K562 (cell line): ENCODE measurements at regions not wholly inside any gene's neighbourhood (a gene's known extent, or its start where the extent isn't known, plus 50 kb on each side); places are given as distances from the start of the nearest gene placed in this dataset.

Experiments
- ATAC-seq: fragments of 200-7000 bp; cut with Tn5 transposase; 3 replicates; pipeline ENCODE4 v1.9.1; 2020; ENCODE audit warnings: moderate library complexity
- BruUV-seq: library from RNA; stranded (reverse); fragments of 400-500 nt; replicated peaks from 2 replicates; lab custom pipeline; 2021; lab: Mats Ljungman, UMichigan
- CTCF ChIA-PET: fragments of 300-600 bp; formaldehyde crosslinking; extraction: SDS; loops from one replicate; lab custom pipeline; 2021; ENCODE audit warnings: low intra/inter-chr PET ratio; lab: Yijun Ruan, JAX
- POLR2A ChIA-PET: fragments of 300-600, 350-650 bp; sonication (Branson Sonifier 250); formaldehyde crosslinking; extraction: SDS; loops from one replicate; lab custom pipeline; 2021; ENCODE audit warnings: antibody characterized with exemption, inconsistent platforms; lab: Yijun Ruan, JAX
- DNase-seq, 4 experiments: peaks; one replicate each; pipeline versions ENCODE4 v3.0.0 to v3.0.0-alpha.2; 2011 to 2018; ENCODE audit warnings: low spot score in 3 of 4, mixed read lengths in 3 of 4; ENCODE audit errors: extremely low read depth in 1 of 4
- FAIRE-seq: peaks from 2 replicates; lab custom pipeline; 2011; peaks lifted over from hg19 to GRCh38; lab: Jason Lieb, UNC
- H2AFZ ChIP-seq: 2 replicates; pipeline ENCODE4 v1.6.0; 2011; ENCODE audit warnings: low read depth, low read length, control low read depth, inconsistent platforms
- H3K27ac ChIP-seq: fragments of 200-600 bp; 3 replicates; pipeline ENCODE4 v1.8.0; 2011; ENCODE audit warnings: low read depth, mild to moderate bottlenecking, control low read depth, inconsistent platforms, low read length, moderate library complexity, mixed read lengths; ENCODE audit errors: extremely low read depth
- H3K27me3 ChIP-seq, 2 experiments: fragments of 300-600 bp in 1 of 2; 2 replicates in 1 of 2; 3 replicates in 1 of 2; pipeline versions ENCODE4 v1.6.0 to v1.8.0; 2011; ENCODE audit warnings: inconsistent platforms in 2 of 2, low read length in 2 of 2, mild to moderate bottlenecking in 1 of 2, mixed read lengths in 1 of 2, moderate library complexity in 1 of 2; ENCODE audit not compliant: control insufficient read depth in 2 of 2, insufficient read depth in 2 of 2
- H3K36me3 ChIP-seq: fragments of 300-600 bp; 3 replicates; pipeline ENCODE4 v1.8.0; 2011; ENCODE audit warnings: mild to moderate bottlenecking, low read length, inconsistent platforms; ENCODE audit not compliant: control insufficient read depth, insufficient read depth
- H3K4me1 ChIP-seq, 2 experiments: fragments of 200-600 bp in 1 of 2; replicated peaks in 1 of 2; 2 replicates in 1 of 2; 3 replicates in 1 of 2; pipeline versions ENCODE4 v1.5.1 to v1.8.0; 2011; ENCODE audit warnings: inconsistent platforms in 2 of 2, low read length in 2 of 2, mild to moderate bottlenecking in 1 of 2, mixed read lengths in 1 of 2, moderate library complexity in 1 of 2; ENCODE audit not compliant: control insufficient read depth in 2 of 2, insufficient read depth in 2 of 2
- H3K4me2 ChIP-seq: 2 replicates; pipeline ENCODE4 v1.6.1; 2011; ENCODE audit warnings: low read length, control low read depth, inconsistent platforms, mixed read lengths; ENCODE audit not compliant: insufficient read depth
- H3K4me3 ChIP-seq: fragments of 200-600 bp; sonication (generic), shearing (Covaris generic); 2 replicates; pipeline ENCODE4 v1.5.1; 2016; ENCODE audit warnings: control low read depth, inconsistent platforms
- H3K79me2 ChIP-seq: fragments of 200-600 bp; 3 replicates; pipeline ENCODE4 v1.8.0; 2011; ENCODE audit warnings: low read length, inconsistent platforms; ENCODE audit not compliant: control insufficient read depth, insufficient read depth
- H3K9ac ChIP-seq, 2 experiments: 2 replicates each; pipeline versions ENCODE4 v1.6.0 to v1.6.1; 2011; ENCODE audit warnings: low read depth in 2 of 2, low read length in 2 of 2, control low read depth in 1 of 2, inconsistent platforms in 1 of 2, mild to moderate bottlenecking in 1 of 2, mixed read lengths in 1 of 2; ENCODE audit not compliant: insufficient read depth in 1 of 2
- H3K9me1 ChIP-seq: one replicate; pipeline ENCODE4 v1.6.0; 2011; ENCODE audit warnings: inconsistent platforms, mild to moderate bottlenecking, low read length, moderate library complexity; ENCODE audit not compliant: control insufficient read depth, insufficient read depth
- H3K9me3 ChIP-seq: replicated peaks from 2 replicates; pipeline ENCODE4 v1.5.1; 2011; ENCODE audit warnings: low read depth, low read length, inconsistent platforms; ENCODE audit not compliant: control insufficient read depth, insufficient read depth
- H4K20me1 ChIP-seq: replicated peaks from 2 replicates; pipeline ENCODE4 v1.6.1; 2011; ENCODE audit warnings: low read length, inconsistent platforms, mixed read lengths; ENCODE audit not compliant: control insufficient read depth, insufficient read depth
- BACH1 ChIP-seq: fragments of 200-800 bp; sonication (Bioruptor generic); IDR thresholded peaks from 2 replicates; pipeline ENCODE4 v1.6.1; 2016; ENCODE audit warnings: missing genetic modification characterization, missing compliant biosample characterization
- DMBX1 ChIP-seq: fragments of 250-450 bp; sonication (Bioruptor Pico); IDR thresholded peaks from 2 replicates; pipeline ENCODE4 v1.8.0; 2022; ENCODE audit warnings: inconsistent platforms, mild to moderate bottlenecking, moderate library complexity, borderline replicate concordance
- ETV6 ChIP-seq, 3 experiments: fragments of 150-350 bp in 1 of 3; sonication (generic) in 1 of 3; formaldehyde crosslinking in 1 of 3; IDR thresholded peaks; 2 replicates each; pipeline versions ENCODE4 v1.6.1 to v1.8.0; 2014 to 2022; ENCODE audit warnings: borderline replicate concordance in 2 of 3, low read depth in 2 of 3, antibody characterized with exemption in 1 of 3, low read length in 1 of 3, mild to moderate bottlenecking in 1 of 3, missing genetic modification reagents in 1 of 3
- MYBL2 ChIP-seq, 2 experiments: fragments of 450-650 bp in 1 of 2; sonication (generic) in 1 of 2; formaldehyde crosslinking in 1 of 2; IDR thresholded peaks; 2 replicates each; pipeline versions ENCODE4 v1.6.1 to v1.8.1; 2017 to 2022; ENCODE audit warnings: borderline replicate concordance in 1 of 2, inconsistent platforms in 1 of 2, low read depth in 1 of 2, mild to moderate bottlenecking in 1 of 2, missing genetic modification reagents in 1 of 2, moderate library complexity in 1 of 2
- SNRNP70 ChIP-seq: fragments of 200-400 bp; formaldehyde crosslinking; optimal IDR thresholded peaks from 2 replicates; pipeline ENCODE3; 2017; ENCODE audit warnings: low read depth, low read length
- SPI1 ChIP-seq: IDR thresholded peaks from 2 replicates; pipeline ENCODE4 v1.6.1; 2011; ENCODE audit warnings: low read depth, low read length, control low read depth, borderline replicate concordance
- SRSF9 ChIP-seq: fragments of 200-400 bp; formaldehyde crosslinking; IDR thresholded peaks from 2 replicates; pipeline ENCODE4 v1.6.1; 2017; ENCODE audit warnings: low read depth, low read length, borderline replicate concordance
- ZBTB2 ChIP-seq: fragments of 450-650 bp; IDR thresholded peaks from 2 replicates; pipeline ENCODE4 v1.6.1; 2016; ENCODE audit warnings: antibody characterized with exemption
- WGBS: fragments of 100-300 bp; shearing (Covaris generic); methylation state at CpG from one replicate; pipeline ENCODE4 v1.1.6; 2016; ENCODE audit warnings: low coverage, mixed read lengths; ENCODE audit not compliant: insufficient coverage; ENCODE audit errors: missing lambda C conversion rate; 5-methylcytosine and 5-hydroxymethylcytosine counted together
- in situ Hi-C: fragments of 300-500 bp; cut with MboI; formaldehyde crosslinking; loops from 4 replicates; pipeline ENCODE4 v1.15.0; 2018; ENCODE audit warnings: inconsistent platforms, mixed read lengths
- intact Hi-C: fragments of 100-400 bp; cut with micrococcal nuclease; formaldehyde crosslinking; loops from 2 replicates; pipeline ENCODE4 v1.14.2; 2022
- TF ChIP-seq, protein P1 (sequence below): conservative IDR thresholded peaks from 2 replicates; pipeline ENCODE4 v1.6.1; 2011; ENCODE audit warnings: low read depth, mild to moderate bottlenecking, low read length; ENCODE audit not compliant: control insufficient read depth

DNA sequence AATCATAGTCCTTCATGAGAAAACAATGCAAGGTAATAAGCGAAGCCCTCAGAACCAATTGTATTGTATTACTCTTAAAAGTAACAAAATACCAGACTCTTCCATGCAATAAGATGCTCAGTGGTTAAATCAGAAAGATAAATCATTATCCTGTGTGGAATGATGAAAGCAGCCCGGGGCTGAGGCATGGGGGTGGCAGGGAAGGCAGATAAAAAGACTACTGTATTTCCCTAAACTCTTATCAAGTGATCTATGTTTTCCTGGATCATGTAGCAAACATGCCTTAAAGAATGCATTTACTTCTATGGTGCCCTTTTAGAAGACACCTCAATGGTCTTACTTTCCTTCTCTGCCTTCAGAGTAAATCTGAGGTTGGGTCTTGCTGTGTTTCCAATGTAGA, 105.6 kb upstream of the DAPK1 start:
- Histone ChIP-seq H3K4me2 (no peak overlapping the region), H3K4me1 (no peaks in the 10 kb centered on the region; a peak in 2 of 5 replicates), H3K36me3 (no peaks in the 10 kb centered on the region), H2AFZ (no peak overlapping the region), H3K9ac (no peak overlapping the region), H4K20me1 (no peaks in the 10 kb centered on the region), H3K79me2 (no peaks in the 10 kb centered on the region), H3K9me3 (no peaks in the 10 kb centered on the region)
- WGBS: 13% methylated on average over 2 of the region's 2 CpGs
- CTCF ChIA-PET: no interaction called here
- BruUV-seq: no TSS peak
- no peak for ATAC-seq
- POLR2A ChIA-PET: no interaction called here
- TF ChIP-seq MYBL2 (IDR thresholded peaks at IDR 0.05; ENCODE audit: low read depth): no peak
- no peak for TF ChIP-seq MYBL2 (CRISPR knock-in tag; IDR thresholded peaks at IDR 0.05; ENCODE audit: borderline replicate concordance)
- no peak for TF ChIP-seq SPI1
- TF ChIP-seq, protein P1, sequence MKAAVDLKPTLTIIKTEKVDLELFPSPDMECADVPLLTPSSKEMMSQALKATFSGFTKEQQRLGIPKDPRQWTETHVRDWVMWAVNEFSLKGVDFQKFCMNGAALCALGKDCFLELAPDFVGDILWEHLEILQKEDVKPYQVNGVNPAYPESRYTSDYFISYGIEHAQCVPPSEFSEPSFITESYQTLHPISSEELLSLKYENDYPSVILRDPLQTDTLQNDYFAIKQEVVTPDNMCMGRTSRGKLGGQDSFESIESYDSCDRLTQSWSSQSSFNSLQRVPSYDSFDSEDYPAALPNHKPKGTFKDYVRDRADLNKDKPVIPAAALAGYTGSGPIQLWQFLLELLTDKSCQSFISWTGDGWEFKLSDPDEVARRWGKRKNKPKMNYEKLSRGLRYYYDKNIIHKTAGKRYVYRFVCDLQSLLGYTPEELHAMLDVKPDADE: no peak
- TF ChIP-seq, all 486 proteins: peak for 0
- FAIRE-seq (no peak), DNase-seq (no peak)
- no peaks in the 10 kb centered on the region for H3K27me3 ChIP-seq
- intact Hi-C loops (no loop called here), in situ Hi-C loops (no loop called here)
- no peaks in the 10 kb centered on the region for H3K9me1 ChIP-seq
- no peak overlapping the region for H3K27ac ChIP-seq
- H3K4me3 ChIP-seq: no peak overlapping the region

DNA sequence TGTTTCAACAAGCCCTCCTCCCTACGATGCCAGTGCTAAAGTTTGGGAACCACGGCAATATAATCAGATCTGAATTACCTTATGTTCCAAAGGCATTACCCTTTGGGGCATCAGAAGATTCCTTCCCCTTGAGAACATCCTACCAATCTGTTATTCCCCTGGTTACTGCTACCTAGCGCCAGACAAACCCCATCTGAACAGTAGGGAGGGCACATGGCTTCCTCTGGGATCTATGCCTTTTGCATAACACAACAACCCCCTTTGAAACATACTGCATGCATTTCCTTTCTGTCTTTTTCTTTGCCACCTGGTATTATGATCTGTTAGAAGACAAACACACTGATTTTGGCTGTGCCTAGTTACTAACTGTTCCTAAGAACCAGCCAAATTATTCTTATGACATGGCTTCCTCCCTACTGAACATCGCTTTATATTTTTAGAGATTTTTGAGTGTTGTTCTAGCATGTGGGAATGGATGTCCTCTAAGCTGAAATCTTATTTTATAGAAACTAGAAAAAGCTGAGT, 103.9 kb upstream of the DAPK1 start:
- WGBS: 18% methylated on average over 4 of the region's 4 CpGs
- ChIA-PET POLR2A (no interaction called here), CTCF (no interaction called here)
- no peaks in the 10 kb centered on the region for H3K9me1 ChIP-seq
- ATAC-seq (no peak), FAIRE-seq (no peak), DNase-seq (no peak)
- no peaks in the 10 kb centered on the region for H3K36me3 ChIP-seq
- H4K20me1 ChIP-seq: no peaks in the 10 kb centered on the region
- no peaks in the 10 kb centered on the region for H3K79me2 ChIP-seq
- no peaks in the 10 kb centered on the region for H3K27me3 ChIP-seq
- H3K4me2 ChIP-seq: no peak overlapping the region
- in situ Hi-C loops: no loop called here
- no peak overlapping the region for H3K9ac ChIP-seq
- no peaks in the 10 kb centered on the region for H3K4me1 ChIP-seq
- no peak overlapping the region for H3K4me3 ChIP-seq
- H3K27ac ChIP-seq: no peak overlapping the region
- no peak overlapping the region for H2AFZ ChIP-seq
- no TSS peak for BruUV-seq
- no peaks in the 10 kb centered on the region for H3K9me3 ChIP-seq
- intact Hi-C loops: no loop called here
- no peak for TF ChIP-seq BACH1 (tag)
- TF ChIP-seq SRSF9: no peak
- no peak for TF ChIP-seq DMBX1 (CRISPR knock-in tag)
- no peak for TF ChIP-seq ETV6 (IDR thresholded peaks at IDR 0.05; ENCODE audit: borderline replicate concordance in 1 of 2, low read depth in 2 of 2, low read length in 1 of 2)
- no peak for TF ChIP-seq ETV6 (CRISPR knock-in tag; IDR thresholded peaks at IDR 0.05; ENCODE audit: borderline replicate concordance)
- no peak for TF ChIP-seq ZBTB2
- no peak for TF ChIP-seq SNRNP70
